ENCODE measurements at regions not wholly inside any gene's neighbourhood (a gene's known extent, or its start where the extent isn't known, plus 50 kb on each side); places are given as distances from the start of the nearest gene placed in this dataset.
"Not testable (repeated sequence)": the region's sequence is repeated elsewhere in the genome, so short reads cannot be mapped to it uniquely, and the experiment has no call there.

DNA sequence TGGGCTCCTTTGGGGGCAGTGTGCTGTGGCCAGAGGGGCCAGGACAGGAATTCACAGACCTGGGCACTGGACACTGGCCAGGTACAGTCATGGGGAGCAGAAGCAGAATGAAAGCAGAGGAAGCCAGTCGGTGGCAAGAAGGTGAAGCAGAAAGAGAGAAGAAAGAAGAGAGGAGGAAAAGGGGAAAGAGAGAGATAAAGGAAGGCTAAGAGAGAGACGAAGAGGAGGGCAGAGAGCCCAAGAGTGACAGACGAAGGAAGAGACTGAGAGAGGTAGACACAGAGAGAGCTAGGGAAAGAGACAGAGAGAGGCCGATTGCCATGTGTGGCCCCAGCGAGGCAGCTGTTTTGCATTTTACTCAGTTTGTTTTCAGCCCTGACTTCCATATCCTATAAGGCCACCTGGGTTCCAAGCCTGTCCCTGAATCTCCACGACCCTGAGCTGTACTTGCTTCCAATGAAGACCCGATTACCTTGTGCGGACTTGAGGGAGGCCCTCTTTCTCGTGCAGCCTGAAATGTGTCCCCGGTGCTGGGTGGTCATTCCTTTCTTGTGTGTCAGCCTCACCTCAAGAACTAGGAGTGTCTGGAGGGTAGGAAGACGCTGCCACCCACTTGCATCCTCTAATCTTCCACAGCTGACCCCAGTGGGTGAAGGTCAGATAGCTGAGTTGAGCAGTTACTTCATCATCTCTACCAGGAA lies 73.9 kb downstream of the LSM3 start:
- DNase-seq (ENCODE audit: low read depth, low spot score), result no peak

- DNase-seq (ENCODE audit: low read depth, low spot score), result no peak
Observed at GRCh38 chr3:14253022-14253706, 74.5 kb downstream of the LSM3 start.

GRCh38 chr3:14253707-14254382 lies 75.2 kb downstream of the LSM3 start:
- DNase-seq (ENCODE audit: low read depth, low spot score), result no peak

GRCh38 chr3:14254812-14255702 lies 76.4 kb downstream of the LSM3 start:
- DNase-seq (ENCODE audit: low read depth, low spot score), result no peak

DNA sequence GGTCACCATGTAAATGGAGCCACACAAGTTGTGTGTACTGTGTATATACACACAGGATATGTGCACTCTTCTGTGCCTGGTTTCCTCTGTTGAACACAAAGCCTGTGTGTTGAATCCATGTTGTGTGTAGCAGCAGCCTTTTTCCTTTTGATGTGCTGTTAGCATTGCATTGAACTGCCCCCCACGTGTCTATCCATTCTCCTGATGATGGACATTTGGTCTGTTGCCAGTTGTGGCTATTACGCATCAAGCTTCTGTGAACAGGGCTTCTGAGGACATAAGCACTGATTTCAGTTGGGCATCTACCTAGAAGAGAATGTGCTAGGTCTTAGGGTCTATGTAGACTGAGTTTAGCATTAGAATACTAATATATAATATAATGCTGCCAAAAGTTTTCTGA lies 77.4 kb downstream of the LSM3 start:
- DNase-seq (ENCODE audit: low read depth, low spot score), result no peak

DNA sequence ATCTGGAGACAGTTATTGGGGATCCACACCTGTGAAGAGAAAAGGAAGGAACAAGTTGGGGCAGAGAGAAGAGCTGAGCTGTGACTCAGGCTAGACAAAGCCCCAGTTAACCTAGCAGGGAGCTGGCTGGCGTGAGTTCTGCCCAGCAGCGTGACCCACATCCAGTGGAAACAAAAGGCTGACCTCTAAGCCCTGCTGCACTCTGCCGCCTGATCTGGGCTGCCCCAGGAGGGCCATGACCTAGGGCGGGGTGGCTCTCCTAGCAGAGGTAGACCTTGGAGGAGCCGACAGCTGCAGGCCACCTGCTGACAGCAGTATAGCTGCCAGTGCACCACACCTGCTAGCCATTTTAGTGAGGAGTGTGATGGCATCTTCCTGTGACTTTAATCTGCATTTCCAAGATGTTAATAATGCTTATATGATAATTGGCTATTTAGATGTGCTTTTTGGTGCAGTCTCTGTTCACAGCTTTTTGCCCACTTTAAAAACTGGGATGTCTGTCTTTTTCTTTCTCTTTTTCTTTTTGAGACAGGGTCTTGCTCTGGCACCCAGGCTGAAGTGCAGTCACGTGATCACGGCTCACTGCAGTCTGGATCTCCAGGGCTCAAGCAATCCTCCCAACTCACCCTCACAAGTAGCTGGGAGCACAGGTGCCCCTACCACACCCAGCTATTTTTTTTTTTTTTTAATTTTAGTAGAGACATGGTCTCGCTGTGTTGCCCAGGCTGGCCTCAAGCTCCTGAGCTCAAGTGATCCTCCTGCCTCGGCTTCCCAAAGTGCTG lies 78.1 kb downstream of the LSM3 start:
- no peak for DNase-seq (ENCODE audit: low read depth, low spot score)

DNA sequence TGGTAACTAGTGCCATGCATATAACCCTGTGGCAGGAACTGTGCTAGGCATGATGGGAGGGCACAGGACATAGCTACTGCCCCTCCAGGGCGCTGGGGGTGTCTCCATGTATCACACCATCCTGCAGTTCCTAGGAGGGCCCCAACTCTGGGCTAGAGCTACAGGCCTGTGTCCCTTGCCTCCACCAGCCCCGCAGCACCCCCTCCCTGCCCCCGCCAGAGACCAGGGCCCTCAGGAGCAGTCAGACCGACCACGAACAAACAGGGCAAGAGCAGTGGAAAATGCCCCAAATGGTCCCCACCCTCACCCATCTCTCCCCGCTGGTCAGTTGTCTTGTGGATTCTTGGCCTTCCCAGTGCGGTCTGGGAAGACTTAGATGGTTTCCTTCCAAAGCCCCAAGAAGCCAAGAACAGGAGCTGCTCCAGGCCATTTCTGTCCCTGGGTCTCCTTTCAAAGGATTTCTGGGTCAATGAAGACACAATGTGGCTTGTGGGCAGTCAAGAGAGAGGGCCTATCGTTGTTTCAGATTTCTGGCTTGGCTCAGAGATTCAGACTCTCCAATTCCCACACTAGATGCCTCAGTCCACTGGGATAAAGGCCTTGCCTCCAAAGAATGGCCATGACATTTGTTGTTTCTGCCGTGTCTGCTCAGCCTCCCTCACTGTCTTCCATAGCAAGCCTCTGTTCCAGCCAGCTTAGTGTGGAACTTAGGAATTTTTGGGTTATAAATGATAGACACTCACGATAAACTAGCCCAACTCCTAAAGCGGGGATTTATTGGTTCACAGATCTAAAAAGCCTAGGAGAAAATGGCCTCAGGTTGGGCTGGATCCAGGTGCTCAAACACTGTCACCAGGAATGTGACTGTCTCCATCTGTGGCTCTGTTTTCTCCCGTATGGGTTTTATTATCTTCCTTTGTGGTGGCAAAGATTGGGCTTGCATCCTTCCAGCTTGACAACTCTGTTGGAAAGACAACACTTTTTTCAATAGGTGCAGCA lies 80.6 kb downstream of the LSM3 start:
- DNase-seq (ENCODE audit: low read depth, low spot score), result no peak

- no peak for DNase-seq (ENCODE audit: low read depth, low spot score)
Observed at GRCh38 chr3:14260463-14260862, 81.8 kb downstream of the LSM3 start.

DNA sequence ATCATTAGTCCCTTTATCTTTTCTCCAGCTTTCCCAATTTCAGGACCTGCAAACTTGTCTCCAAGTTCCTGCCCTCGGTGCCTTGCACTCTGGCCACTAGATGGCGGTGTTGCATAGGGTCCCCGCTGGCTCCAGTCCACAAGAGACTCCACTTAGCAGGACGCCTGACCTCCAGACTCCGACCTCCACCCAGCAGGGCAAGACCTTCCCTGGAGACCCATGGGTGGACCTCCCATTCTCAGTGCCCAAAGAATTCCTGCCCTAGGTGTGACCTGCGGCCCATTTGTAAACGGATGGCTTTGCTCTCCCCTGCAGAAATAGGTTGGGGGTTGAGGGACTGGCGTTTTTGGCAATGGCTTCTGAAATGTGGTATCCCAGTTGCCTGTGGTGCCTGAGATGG lies 82.6 kb downstream of the LSM3 start:
- peak; percentile 44 for DNase-seq (ENCODE audit: low read depth, low spot score)

DNA sequence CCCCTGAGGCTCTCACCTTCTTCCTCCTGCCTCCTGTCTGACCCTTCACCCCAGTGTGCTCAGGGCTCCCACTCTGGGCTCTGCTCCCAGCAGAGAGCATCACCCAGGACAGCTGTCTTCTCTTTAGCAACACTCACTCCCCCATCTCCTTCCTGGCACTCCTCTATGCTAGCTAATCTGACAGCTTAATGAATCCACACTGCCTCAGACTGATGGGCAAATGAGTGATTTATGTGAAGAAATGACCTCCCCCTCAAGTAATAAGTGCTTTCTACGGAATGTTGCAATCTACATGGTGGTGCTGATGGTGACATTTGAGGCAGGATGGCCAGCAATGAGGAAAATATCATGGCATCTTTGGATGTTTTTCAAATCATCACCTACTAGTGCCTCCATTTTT lies 83.6 kb downstream of the LSM3 start:
- DNase-seq (ENCODE audit: low read depth, low spot score), result no peak

- no peak for DNase-seq (ENCODE audit: low read depth, low spot score)
Observed at GRCh38 chr3:14262867-14263266, 84.2 kb downstream of the LSM3 start.

DNA sequence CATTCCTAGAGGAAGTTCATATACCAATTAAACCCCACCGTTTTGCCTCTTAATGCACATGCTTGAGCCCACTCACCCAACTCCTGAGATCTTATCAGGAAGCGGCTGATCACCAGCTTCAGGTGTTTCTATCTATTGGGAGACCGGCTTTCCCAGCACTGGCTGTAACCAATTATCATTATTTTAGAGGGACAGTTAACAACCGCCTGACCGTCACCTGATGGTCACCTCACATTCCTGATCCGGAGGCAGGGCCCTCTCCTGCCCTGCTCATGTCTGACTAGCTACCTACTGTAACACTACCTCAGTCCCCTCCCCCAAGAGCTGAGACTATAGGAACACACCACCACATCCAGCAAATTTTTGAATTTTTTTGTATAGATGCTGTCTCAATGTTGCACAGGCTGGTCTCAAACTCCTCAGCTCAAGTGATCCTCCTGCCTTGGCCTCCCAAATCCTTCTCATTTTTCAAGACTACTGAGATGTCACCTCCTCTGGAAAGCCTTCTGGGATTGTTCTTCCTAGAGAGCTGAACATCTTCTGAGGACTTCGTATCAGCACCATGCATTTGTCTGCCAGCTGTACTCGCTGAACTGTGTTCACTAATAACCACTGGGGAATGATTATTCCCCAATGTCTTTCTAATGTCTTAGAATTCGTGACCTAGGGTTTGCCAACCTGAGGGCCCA lies 84.8 kb downstream of the LSM3 start:
- no peak for DNase-seq (ENCODE audit: low read depth, low spot score)

DNA sequence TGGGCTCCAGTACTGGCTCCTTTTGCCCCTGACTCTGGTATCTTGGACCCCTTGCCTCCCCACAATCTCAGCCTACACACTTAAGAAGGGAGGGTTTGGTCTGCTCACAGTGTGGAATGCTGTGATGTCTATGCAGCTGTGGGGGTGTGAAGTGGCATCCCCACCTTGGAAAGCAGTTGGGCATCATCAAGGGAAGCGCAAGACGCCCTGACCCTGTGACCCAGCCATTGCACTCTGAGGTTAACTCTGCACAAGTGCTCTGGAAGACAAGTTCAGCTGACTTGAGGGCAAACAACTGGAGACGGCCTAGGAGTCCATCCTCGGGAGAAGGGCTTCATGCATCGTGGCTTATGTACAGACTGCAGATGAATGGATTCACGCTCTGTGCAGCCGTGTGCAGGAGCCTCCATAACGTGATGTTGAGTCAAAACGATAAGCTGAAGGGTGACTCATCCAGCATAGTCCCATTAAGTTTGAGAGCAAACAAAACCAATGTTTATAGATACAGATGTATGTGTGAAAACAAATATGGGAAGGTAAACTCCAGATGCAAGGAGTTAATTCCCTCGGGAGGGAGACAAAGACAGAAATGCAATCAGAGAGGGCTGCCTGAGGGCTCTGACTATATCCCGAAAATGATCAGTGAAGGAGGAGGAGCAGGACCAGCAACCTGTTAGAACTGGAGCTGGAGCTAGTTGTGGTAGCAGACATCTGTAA lies 86.8 kb downstream of the LSM3 start:
- no peak for DNase-seq (ENCODE audit: low read depth, low spot score)

GRCh38 chr3:14266361-14266760 lies 87.7 kb downstream of the LSM3 start:
- DNase-seq (ENCODE audit: low read depth, low spot score), result no peak

DNA sequence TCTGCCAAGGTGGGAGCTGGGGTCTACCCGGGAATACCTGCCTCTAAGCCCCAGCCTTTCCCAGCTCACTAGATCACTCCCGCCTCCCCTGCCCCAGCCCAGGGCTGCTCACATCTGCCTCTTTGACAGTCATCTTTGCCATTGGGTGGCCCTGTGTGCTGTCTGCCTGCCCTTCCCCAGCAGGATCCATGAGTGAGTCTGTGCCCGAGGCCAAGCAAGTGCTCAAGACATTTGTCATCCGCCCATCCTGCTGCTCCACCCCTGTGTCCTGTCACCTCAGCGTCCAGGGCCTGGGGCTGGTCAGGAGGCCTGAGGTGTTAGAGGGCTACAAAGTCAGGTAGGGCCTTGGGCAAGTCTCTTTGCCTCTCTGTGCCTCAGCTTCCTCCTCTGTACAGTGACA lies 89.4 kb downstream of the LSM3 start:
- DNase-seq (ENCODE audit: low read depth, low spot score), result no peak

- DNase-seq (ENCODE audit: low read depth, low spot score), result no peak
Observed at GRCh38 chr3:14268897-14269296, 90.3 kb downstream of the LSM3 start.

- not testable (repeated sequence) for DNase-seq (ENCODE audit: low read depth, low spot score)
Observed at GRCh38 chr3:14272041-14272958, 93.7 kb downstream of the LSM3 start.
